Mesendoderm (in vitro differentiated cells): ENCODE measurements at regions not wholly inside any gene's neighbourhood (a gene's known extent, or its start where the extent isn't known, plus 50 kb on each side); places are given as distances from the start of the nearest gene placed in this dataset.
"Not testable (repeated sequence)": the region's sequence is repeated elsewhere in the genome, so short reads cannot be mapped to it uniquely, and the experiment has no call there.

Experiments used
- DNase-seq: peaks from one replicate; pipeline ENCODE4 v3.0.0; 2013
- H2AK5ac ChIP-seq: 2 replicates; pipeline ENCODE4 v1.6.1; 2013; ENCODE audit warnings: low read length, inconsistent platforms
- H2BK120ac ChIP-seq: 2 replicates; pipeline ENCODE4 v1.6.1; 2013; ENCODE audit warnings: low read depth, mild to moderate bottlenecking, low read length, moderate library complexity, mixed read lengths
- H2BK15ac ChIP-seq: replicated peaks from 2 replicates; pipeline ENCODE4 v1.6.1; 2013; ENCODE audit warnings: low read depth, mild to moderate bottlenecking, moderate library complexity
- H2BK5ac ChIP-seq: 2 replicates; pipeline ENCODE4 v1.6.1; 2013; ENCODE audit warnings: low read length, inconsistent platforms
- H3K18ac ChIP-seq: 2 replicates; pipeline ENCODE4 v1.6.1; 2013; ENCODE audit warnings: mild to moderate bottlenecking, low read length, mixed read lengths
- H3K23ac ChIP-seq: one replicate; pipeline ENCODE4 v1.6.1; 2013; ENCODE audit warnings: low read length
- H3K27ac ChIP-seq: 2 replicates; pipeline ENCODE4 v1.5.1; 2013; ENCODE audit warnings: low read depth, mild to moderate bottlenecking, inconsistent platforms, low read length, moderate library complexity
- H3K27me3 ChIP-seq: 2 replicates; pipeline ENCODE4 v1.6.1; 2013; ENCODE audit warnings: low read length, control low read depth, mild to moderate bottlenecking, inconsistent platforms; ENCODE audit not compliant: insufficient read depth, poor library complexity
- H3K36me3 ChIP-seq: 2 replicates; pipeline ENCODE4 v1.6.1; 2013; ENCODE audit warnings: low read length, inconsistent platforms; ENCODE audit not compliant: control insufficient read depth, insufficient read depth
- H3K4ac ChIP-seq: one replicate; pipeline ENCODE4 v1.6.1; 2013; ENCODE audit warnings: low read depth, mild to moderate bottlenecking, low read length, moderate library complexity
- H3K4me1 ChIP-seq: 2 replicates; pipeline ENCODE4 v1.6.1; 2013; ENCODE audit warnings: low read depth, low read length, inconsistent platforms; ENCODE audit not compliant: control insufficient read depth
- H3K4me2 ChIP-seq: 2 replicates; pipeline ENCODE4 v1.6.1; 2013; ENCODE audit warnings: low read length
- H3K4me3 ChIP-seq: 2 replicates; pipeline ENCODE4 v1.5.1; 2013; ENCODE audit warnings: mild to moderate bottlenecking, low read length
- H3K56ac ChIP-seq: one replicate; pipeline ENCODE4 v1.6.1; 2013; ENCODE audit warnings: low read length
- H3K79me1 ChIP-seq: 2 replicates; pipeline ENCODE4 v1.6.1; 2013; ENCODE audit warnings: low read length, inconsistent platforms
- H3K79me2 ChIP-seq: 2 replicates; pipeline ENCODE4 v1.6.1; 2013; ENCODE audit warnings: mild to moderate bottlenecking, low read length; ENCODE audit not compliant: control insufficient read depth, insufficient read depth
- H3K9ac ChIP-seq: 2 replicates; pipeline ENCODE4 v1.6.1; 2013; ENCODE audit warnings: low read length, inconsistent platforms
- H4K5ac ChIP-seq: one replicate; pipeline ENCODE4 v1.6.1; 2013; ENCODE audit warnings: low read length
- H4K8ac ChIP-seq: one replicate; pipeline ENCODE4 v1.6.1; 2013; ENCODE audit warnings: low read depth, mild to moderate bottlenecking, control low read depth, low read length, moderate library complexity
- WGBS: extraction: QIAGEN DNeasy Blood & Tissue Kit; methylation state at CpG from one replicate; pipeline ENCODE4 v1.1.7; 2013; ENCODE audit warnings: low lambda C conversion rate, missing lambda C conversion rate; ENCODE audit not compliant: insufficient coverage; ENCODE audit errors: extremely low coverage; 5-methylcytosine and 5-hydroxymethylcytosine counted together

- H3K36me3 ChIP-seq, DNase-seq, H3K79me2 ChIP-seq, H2BK5ac ChIP-seq, H2BK15ac ChIP-seq, H2AK5ac ChIP-seq, H3K27ac ChIP-seq, H4K8ac ChIP-seq, H3K79me1 ChIP-seq, H3K27me3 ChIP-seq, H4K5ac ChIP-seq, H3K18ac ChIP-seq, H3K4me1 ChIP-seq, H3K4ac ChIP-seq, H3K23ac ChIP-seq, H3K56ac ChIP-seq, H3K4me3 ChIP-seq, H2BK120ac ChIP-seq, H3K4me2 ChIP-seq, H3K9ac ChIP-seq: not testable (repeated sequence)
- no CpG with 5 or more reads among the region's 3 CpGs for WGBS
These were observed 133.5 kb upstream of the TPTE start for GRCh38 chr21:10387692-10388450.

GRCh38 chr21:10388625-10389024 is 132.8 kb upstream of the TPTE start:
- not testable (repeated sequence) for H3K56ac ChIP-seq, H3K4me2 ChIP-seq, H4K8ac ChIP-seq, H3K4me3 ChIP-seq, H3K4ac ChIP-seq, H3K23ac ChIP-seq, H3K79me1 ChIP-seq, H4K5ac ChIP-seq, H3K36me3 ChIP-seq, H3K4me1 ChIP-seq, H2AK5ac ChIP-seq, H2BK5ac ChIP-seq, H3K79me2 ChIP-seq, H3K18ac ChIP-seq, DNase-seq, H3K27me3 ChIP-seq, H2BK15ac ChIP-seq, H2BK120ac ChIP-seq, H3K9ac ChIP-seq, H3K27ac ChIP-seq
- WGBS, result no CpG with 5 or more reads among the region's 9 CpGs

- H2BK15ac ChIP-seq, H3K27ac ChIP-seq, H3K18ac ChIP-seq, H2BK120ac ChIP-seq, H2BK5ac ChIP-seq, H3K9ac ChIP-seq, H3K79me2 ChIP-seq, H3K79me1 ChIP-seq, DNase-seq, H3K4me3 ChIP-seq, H3K4me1 ChIP-seq, H2AK5ac ChIP-seq, H3K4ac ChIP-seq, H3K56ac ChIP-seq, H3K27me3 ChIP-seq, H3K23ac ChIP-seq, H3K4me2 ChIP-seq, H4K8ac ChIP-seq, H4K5ac ChIP-seq, H3K36me3 ChIP-seq: not testable (repeated sequence)
- WGBS, result no CpG with 5 or more reads among the region's 1 CpG
These were observed 129.1 kb upstream of the TPTE start for GRCh38 chr21:10392301-10392700.

- H3K27me3 ChIP-seq, H3K79me1 ChIP-seq: not testable (repeated sequence)
These were observed 125.4 kb upstream of the TPTE start for GRCh38 chr21:10395963-10396362.

GRCh38 chr21:10397495-10397915 is 123.9 kb upstream of the TPTE start:
- H2BK5ac ChIP-seq, H2BK15ac ChIP-seq, H2BK120ac ChIP-seq, H3K4me2 ChIP-seq, H3K9ac ChIP-seq, H3K4me3 ChIP-seq, DNase-seq, H3K79me1 ChIP-seq, H2AK5ac ChIP-seq, H3K56ac ChIP-seq, H3K27ac ChIP-seq, H3K4ac ChIP-seq, H4K5ac ChIP-seq, H3K79me2 ChIP-seq, H4K8ac ChIP-seq, H3K36me3 ChIP-seq, H3K23ac ChIP-seq, H3K4me1 ChIP-seq, H3K27me3 ChIP-seq, H3K18ac ChIP-seq: not testable (repeated sequence)
- WGBS, result no CpG with 5 or more reads among the region's 13 CpGs

More at GRCh38 chr21:10395963-10396362, 125.4 kb upstream of the TPTE start:
- H3K4me3 ChIP-seq, DNase-seq, H2BK5ac ChIP-seq, H3K56ac ChIP-seq, H3K23ac ChIP-seq, H2BK15ac ChIP-seq, H3K27ac ChIP-seq, H3K36me3 ChIP-seq, H4K5ac ChIP-seq, H3K4ac ChIP-seq, H3K18ac ChIP-seq, H4K8ac ChIP-seq, H2BK120ac ChIP-seq, H3K4me2 ChIP-seq, H3K4me1 ChIP-seq, H2AK5ac ChIP-seq, H3K79me2 ChIP-seq, H3K9ac ChIP-seq: not testable (repeated sequence)
- WGBS, result no CpG with 5 or more reads among the region's 1 CpG
